ENCODE measurements at regions not wholly inside any gene's neighbourhood (a gene's known extent, or its start where the extent isn't known, plus 50 kb on each side); places are given as distances from the start of the nearest gene placed in this dataset.

DNA sequence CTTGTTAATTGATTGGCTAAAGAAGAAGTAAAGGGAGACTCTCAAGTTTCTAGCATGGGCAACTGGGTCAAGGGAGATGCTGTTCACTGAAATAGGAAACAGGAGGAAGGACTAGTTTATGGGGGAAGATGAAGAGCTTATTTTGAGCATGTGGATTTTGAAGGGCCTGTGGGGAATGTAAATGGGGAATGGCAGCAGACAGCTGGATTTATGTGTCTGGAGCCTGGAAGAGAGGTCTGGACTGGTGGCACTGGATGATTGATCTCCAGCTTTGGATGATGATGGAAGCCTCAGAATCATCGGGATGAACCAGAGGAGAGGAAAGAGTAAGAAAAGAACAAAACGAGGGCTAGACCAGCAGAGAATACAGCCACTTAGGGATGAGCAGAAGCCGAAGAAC, 54.9 kb upstream of the ENAH start:
- TF ChIP-seq, protein P1, sequence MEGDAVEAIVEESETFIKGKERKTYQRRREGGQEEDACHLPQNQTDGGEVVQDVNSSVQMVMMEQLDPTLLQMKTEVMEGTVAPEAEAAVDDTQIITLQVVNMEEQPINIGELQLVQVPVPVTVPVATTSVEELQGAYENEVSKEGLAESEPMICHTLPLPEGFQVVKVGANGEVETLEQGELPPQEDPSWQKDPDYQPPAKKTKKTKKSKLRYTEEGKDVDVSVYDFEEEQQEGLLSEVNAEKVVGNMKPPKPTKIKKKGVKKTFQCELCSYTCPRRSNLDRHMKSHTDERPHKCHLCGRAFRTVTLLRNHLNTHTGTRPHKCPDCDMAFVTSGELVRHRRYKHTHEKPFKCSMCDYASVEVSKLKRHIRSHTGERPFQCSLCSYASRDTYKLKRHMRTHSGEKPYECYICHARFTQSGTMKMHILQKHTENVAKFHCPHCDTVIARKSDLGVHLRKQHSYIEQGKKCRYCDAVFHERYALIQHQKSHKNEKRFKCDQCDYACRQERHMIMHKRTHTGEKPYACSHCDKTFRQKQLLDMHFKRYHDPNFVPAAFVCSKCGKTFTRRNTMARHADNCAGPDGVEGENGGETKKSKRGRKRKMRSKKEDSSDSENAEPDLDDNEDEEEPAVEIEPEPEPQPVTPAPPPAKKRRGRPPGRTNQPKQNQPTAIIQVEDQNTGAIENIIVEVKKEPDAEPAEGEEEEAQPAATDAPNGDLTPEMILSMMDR (IDR thresholded peaks at IDR 0.05): no peak
- no peak for TF ChIP-seq POLR2A (IDR thresholded peaks at IDR 0.05)
- ATAC-seq (no peak), DNase-seq (no peak)
- intact Hi-C loops (cut with DNase I): no loop called here
- Histone ChIP-seq H3K9me3 (no peaks in the 10 kb centered on the region), H3K27ac (no peak overlapping the region), H3K4me1 (peaks cover 11% of the 10 kb centered on the region), H3K4me3 (no peak overlapping the region), H3K27me3 (no peaks in the 10 kb centered on the region), H3K36me3 (replicated peaks in 1 of 2; ENCODE audit: insufficient read depth in 1 of 2, low read depth in 2 of 2) (no peaks in the 10 kb centered on the region)
- WGBS, 2 donors: 83 to 91% methylated on average over 3 of the region's 3 CpGs

DNA sequence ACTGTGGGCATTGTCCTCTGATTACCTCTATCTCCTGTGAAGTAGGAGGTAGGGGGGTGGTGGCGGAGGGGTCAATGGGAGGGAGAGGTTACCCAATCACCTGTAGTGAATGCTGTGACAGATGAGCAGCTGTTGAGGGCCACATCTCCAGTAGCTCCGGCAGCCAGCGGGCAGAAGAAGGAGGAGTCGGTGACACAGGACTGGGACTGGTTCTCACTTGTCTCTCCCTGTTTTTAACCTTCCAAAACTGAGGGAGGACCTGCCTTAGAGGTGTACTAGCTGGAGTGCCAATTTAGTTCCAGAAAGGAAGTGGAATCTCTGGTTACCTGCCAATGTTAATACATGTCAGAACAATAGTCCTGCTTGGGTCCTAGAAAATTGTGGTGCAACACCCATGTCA, 56.2 kb upstream of the ENAH start:
- DNase-seq (no peak), ATAC-seq (peak; percentile 15)
- Histone ChIP-seq H3K27ac (no peak overlapping the region), H3K9me3 (no peaks in the 10 kb centered on the region), H3K4me3 (no peak overlapping the region), H3K36me3 (replicated peaks in 1 of 2; ENCODE audit: insufficient read depth in 1 of 2, low read depth in 2 of 2) (no peaks in the 10 kb centered on the region), H3K4me1 (peaks cover 11% of the 10 kb centered on the region), H3K27me3 (no peaks in the 10 kb centered on the region)
- WGBS, 2 donors: 89 to 93% methylated on average over 4 of the region's 4 CpGs
- no peak for TF ChIP-seq POLR2A (IDR thresholded peaks at IDR 0.05)
- TF ChIP-seq, protein P1 (IDR thresholded peaks at IDR 0.05): no peak
- intact Hi-C loops (cut with DNase I): no loop called here

DNA sequence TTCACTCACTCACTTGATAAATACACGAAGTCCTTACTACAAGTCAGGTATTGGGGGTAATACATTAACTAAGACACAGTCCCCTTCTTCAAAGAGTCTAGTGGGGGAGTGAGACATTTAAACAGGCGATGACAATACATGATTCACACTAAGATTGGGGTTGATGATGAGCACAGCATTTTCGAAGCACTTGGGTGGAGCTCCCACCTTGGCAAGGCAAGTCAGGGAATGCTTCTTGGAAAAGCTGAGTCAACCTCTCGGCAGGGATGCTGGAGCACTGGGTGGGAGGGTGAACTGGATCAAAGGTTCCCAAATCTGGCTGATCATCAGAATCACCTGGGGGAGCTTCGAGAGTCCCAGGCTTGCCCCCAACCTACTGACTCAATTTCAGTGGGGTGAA, 57.9 kb upstream of the ENAH start:
- H3K27ac ChIP-seq: no peak overlapping the region
- H3K9me3 ChIP-seq: no peaks in the 10 kb centered on the region
- TF ChIP-seq, protein P1 (IDR thresholded peaks at IDR 0.05): no peak
- no peak for TF ChIP-seq POLR2A (IDR thresholded peaks at IDR 0.05)
- H3K27me3 ChIP-seq: no peaks in the 10 kb centered on the region
- DNase-seq (no peak), ATAC-seq (no peak)
- peaks cover 11% of the 10 kb centered on the region for H3K4me1 ChIP-seq
- no peaks in the 10 kb centered on the region for H3K36me3 ChIP-seq (replicated peaks in 1 of 2; ENCODE audit: insufficient read depth in 1 of 2, low read depth in 2 of 2)
- 75 to 84% methylated on average over 4 to 5 of the region's 5 CpGs for WGBS, 2 donors
- intact Hi-C loops (cut with DNase I): no loop called here
- no peak overlapping the region for H3K4me3 ChIP-seq

DNA sequence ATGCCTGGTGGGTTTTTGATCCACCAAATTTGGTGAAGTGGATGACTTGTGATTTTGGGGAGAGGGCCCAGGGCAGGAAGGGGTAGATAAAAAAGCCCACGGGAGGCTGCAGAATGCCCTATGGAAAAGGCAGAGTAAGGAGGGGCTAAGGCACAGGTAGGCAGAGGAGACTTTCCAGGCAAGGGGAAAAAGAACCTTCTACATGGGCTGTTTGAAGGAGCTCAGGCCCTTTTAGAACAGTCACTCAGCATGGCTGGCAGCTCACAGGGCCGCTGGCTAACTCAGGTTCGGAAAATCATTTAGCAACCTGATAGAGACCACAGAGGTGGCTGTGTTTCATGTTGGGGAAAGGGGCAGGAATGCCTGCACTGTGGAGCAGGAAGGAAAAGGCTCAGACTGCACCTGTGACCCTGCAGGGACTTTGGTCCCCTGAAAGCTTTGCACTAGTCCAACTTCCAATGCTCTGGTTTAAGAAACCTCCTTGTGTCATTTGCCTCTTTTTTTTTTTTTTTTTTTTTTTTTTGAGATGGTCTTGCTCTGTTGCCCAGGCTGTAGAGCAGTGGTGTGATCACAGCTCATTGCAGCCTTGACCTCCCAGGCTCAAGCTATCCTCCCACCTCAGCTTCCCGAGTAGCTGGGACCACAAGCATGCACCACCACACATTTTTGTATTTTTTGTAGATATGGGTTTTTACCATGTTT, 58.5 kb upstream of the ENAH start:
- intact Hi-C loops (cut with DNase I): no loop called here
- H3K36me3 ChIP-seq (replicated peaks in 1 of 2; ENCODE audit: insufficient read depth in 1 of 2, low read depth in 2 of 2): no peaks in the 10 kb centered on the region
- H3K27ac ChIP-seq: no peak overlapping the region
- H3K27me3 ChIP-seq: no peaks in the 10 kb centered on the region
- no peak overlapping the region for H3K4me3 ChIP-seq
- ATAC-seq (no peak), DNase-seq (no peak)
- WGBS, 2 donors: 75 to 92% methylated on average over 4 of the region's 4 CpGs
- no peak for TF ChIP-seq POLR2A (IDR thresholded peaks at IDR 0.05)
- TF ChIP-seq, protein P1 (IDR thresholded peaks at IDR 0.05): no peak
- H3K9me3 ChIP-seq: no peaks in the 10 kb centered on the region
- peaks cover 11% of the 10 kb centered on the region for H3K4me1 ChIP-seq

DNA sequence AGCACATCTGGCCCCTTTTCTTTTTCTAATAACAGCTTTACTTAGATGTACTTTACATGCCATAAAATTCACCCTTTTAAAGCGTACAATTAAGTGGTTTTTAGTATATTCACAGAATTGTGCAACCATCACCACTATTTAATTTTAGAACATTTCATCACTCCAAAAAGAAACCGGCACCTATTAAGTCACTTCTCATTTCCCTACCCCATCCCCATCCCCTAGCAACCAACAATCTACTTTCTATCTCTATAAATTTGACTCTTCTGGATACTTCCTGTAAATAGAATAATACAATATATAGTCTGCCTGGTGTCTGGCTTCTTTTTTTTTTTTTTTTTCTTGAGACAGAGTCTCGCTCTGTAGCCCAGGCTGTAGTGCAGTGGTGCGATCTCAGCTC, 59.5 kb upstream of the ENAH start:
- H3K4me1 ChIP-seq: peaks cover 11% of the 10 kb centered on the region
- no peak overlapping the region for H3K27ac ChIP-seq
- no peaks in the 10 kb centered on the region for H3K9me3 ChIP-seq
- no peaks in the 10 kb centered on the region for H3K27me3 ChIP-seq
- DNase-seq: no peak
- TF ChIP-seq, protein P1 (IDR thresholded peaks at IDR 0.05): no peak
- no peak for TF ChIP-seq POLR2A (IDR thresholded peaks at IDR 0.05)
- WGBS, 2 donors: 84% methylated on average over 4 of the region's 4 CpGs
- intact Hi-C loops (cut with DNase I): no loop called here
- no peak for ATAC-seq
- no peak overlapping the region for H3K4me3 ChIP-seq
- no peaks in the 10 kb centered on the region for H3K36me3 ChIP-seq (replicated peaks in 1 of 2; ENCODE audit: insufficient read depth in 1 of 2, low read depth in 2 of 2)

All from body of pancreas (tissue), 4 donors.